Breast epithelium (tissue), 3 donors: ENCODE measurements at regions not wholly inside any gene's neighbourhood (a gene's known extent, or its start where the extent isn't known, plus 50 kb on each side); places are given as distances from the start of the nearest gene placed in this dataset.

Experiments used
- CTCF ChIP-seq, 3 donors: fragments of 450-650 bp; IDR thresholded peaks; one replicate each; pipeline ENCODE4 v1.5.1; 2016 to 2017; ENCODE audit warnings: antibody characterized with exemption in 3 of 3, mild to moderate bottlenecking in 3 of 3, moderate library complexity in 3 of 3
- POLR2AphosphoS5 ChIP-seq, 3 donors: sonication (generic); formaldehyde crosslinking; IDR thresholded peaks; one replicate each; pipeline ENCODE4 v1.6.1; 2017; ENCODE audit warnings: antibody characterized with exemption in 3 of 3

- TF ChIP-seq CTCF (IDR thresholded peaks at IDR 0.05) = no peak
- TF ChIP-seq POLR2AphosphoS5 (IDR thresholded peaks at IDR 0.05) = no peak
These were observed 268.6 kb upstream of the ANO5 start for GRCh38 chr11:21924262-21924661.
